GM21447 (cell line): ENCODE measurements at regions not wholly inside any gene's neighbourhood (a gene's known extent, or its start where the extent isn't known, plus 50 kb on each side); places are given as distances from the start of the nearest gene placed in this dataset.

Experiments used
- ATAC-seq: cut with Tn5 transposase; IDR thresholded peaks from one replicate; pipeline ENCODE4 v1.9.1; 2021; ENCODE audit not compliant: unreplicated experiment

DNA sequence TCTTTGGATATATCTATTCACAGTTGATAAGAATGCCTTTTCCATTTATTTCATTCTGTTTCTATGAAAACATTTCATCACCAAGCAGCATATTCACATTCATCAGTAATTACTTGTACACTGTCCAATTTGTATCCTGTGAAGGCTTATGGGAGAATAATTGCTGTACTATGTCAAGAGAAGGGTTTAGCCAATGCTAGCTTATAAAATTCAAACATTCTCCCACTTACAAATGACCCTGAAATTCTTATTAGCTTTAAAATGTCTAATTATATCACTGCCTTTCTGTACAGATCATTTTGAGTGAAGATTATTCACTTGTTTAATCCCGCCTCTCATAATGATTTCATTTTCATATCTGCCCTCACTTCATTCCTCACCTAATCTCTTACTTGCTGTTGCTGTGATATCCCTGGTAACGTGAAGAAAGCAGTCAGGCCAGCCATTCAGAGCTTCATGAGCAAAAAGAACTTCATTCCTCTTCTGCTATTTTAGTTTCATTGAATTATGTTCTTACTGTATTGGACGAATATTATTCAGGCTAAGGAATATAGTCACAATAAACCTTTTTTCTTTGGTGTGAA lies 778.7 kb downstream of the OLFM4 start:
- ATAC-seq, result no peak

DNA sequence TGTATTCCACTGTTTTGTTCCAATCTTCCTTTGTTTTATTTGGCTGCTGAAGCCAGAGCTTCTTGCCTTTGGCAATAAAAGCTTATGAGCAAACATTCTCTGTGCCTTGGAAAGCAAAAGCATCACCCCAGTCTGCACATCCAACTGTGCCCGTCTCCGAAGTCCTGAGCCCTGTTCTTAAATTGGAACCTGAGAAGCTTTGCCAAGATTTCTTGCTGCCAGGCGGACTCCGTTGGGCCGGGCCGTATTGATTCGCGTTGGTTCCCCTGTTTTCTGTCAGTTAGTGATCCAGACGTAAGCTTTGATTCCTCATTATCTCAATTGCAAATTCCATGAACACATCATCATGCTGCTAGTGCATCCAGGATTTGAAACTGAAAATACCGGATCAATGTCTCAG lies 793.0 kb downstream of the OLFM4 start:
- no peak for ATAC-seq

DNA sequence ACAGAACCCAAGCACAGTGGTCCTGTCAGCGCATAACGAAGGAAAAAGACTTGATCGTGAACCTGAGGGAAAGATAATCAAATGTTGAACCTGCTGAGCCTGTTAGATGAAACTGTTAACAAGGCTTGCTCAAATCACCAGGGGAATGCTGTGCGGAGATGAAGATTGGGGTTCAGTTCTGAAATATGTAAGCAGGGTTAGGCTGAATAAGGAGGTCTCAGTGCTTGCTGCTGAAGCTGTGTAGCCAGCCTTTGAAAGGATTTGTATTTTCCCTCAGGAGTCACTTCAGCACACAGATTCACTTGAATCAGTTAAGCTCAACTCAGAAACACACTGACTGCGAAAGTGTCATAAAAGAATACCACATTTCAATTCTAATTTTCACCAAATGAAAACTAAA lies 793.5 kb downstream of the OLFM4 start:
- no peak for ATAC-seq

GRCh38 chr13:53839461-53839860 lies 810.8 kb downstream of the OLFM4 start:
- ATAC-seq, result no peak

DNA sequence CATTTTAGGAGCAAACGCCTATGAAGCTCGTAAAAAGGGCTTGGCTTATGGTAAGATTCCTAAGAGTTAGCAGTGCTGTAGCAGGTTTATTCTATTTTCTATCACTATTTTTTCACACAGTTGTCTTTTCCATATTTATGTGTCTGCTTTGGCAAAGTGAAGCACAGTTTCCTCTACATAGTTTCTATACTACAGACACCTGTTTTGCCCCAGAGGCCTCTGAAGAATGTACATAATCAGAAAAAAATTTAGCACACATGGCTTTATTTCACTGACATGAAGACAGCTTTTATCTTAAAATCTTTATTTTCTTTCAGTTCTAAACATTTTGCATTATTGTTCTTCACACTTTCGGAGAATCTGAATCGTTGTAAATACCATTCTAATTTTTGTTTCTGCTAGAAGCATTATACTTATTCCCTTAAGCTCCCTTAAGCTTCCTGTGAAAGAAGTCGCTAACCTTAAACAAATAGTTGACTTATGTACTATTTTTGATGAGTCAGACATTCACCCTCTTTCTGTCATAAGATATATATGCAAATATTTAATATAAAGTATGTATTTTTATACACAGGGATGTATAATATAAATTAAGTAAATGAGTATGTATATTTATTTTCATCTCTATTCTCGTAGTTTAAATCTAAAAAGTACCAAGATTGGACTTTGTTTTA lies 816.0 kb downstream of the OLFM4 start:
- ATAC-seq, result no peak

DNA sequence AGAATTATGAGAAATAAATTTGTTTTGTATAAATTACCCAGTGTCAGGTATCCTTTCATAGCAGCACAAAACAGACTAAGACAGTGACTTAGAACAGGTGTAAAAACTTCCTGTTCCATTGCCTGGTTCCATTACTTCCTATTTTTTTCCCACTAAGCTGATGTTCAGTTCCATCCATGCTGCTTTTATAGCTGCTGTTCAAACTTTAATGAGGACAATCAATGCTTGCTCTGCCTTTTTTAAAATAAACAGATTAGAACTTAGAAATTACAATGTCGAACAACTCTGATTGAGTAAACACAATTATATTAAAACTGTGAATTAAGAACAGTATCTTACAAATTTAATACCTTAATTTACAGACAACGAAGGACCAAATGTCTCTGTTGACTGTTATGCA lies 818.9 kb downstream of the OLFM4 start:
- ATAC-seq, result no peak

DNA sequence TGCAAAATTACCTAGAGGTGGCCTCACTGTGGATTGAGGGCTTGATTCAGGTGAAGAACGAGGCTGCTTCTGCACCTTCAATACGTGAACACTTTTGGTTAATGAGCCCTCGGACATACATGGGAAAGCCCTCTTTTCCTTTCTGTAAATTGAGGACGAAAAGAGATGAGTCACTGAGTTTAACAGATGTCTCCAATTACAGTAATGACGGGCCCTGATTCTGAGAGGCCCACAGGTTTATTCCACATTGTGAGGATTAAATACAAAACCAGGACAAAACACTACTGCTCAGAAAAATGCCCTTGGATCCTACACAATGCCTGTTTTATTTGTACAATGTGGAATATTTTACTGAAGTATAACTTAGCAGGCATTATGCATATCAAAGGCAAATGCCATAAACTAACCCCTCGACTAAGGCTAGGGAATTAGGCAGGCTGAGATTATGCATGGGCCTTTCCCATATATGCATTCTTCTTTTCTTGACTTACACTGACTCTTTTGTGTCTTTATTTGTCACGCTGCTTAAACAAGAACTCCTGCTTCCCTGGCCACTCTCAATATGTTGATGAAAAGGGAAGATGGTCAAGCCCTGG lies 819.9 kb downstream of the OLFM4 start:
- no peak for ATAC-seq

DNA sequence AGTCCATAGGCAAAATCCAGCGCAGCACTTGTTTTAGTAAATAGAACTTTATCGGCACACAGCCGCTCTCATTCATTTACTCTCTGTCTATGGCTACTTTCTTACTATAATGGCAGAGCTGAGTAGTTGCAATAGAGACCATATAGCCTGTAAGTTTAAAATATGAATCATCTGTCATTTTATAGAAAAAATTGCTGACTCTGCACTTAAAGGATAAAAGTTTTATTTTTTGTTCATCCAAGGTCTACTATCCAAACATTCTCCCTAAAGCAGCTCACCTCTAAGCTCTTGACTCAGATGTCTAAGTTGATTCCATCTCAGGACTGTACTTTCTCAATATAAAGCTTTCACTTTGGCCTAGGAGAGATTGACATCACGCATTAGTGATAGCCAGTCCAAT lies 825.7 kb downstream of the OLFM4 start:
- no peak for ATAC-seq

DNA sequence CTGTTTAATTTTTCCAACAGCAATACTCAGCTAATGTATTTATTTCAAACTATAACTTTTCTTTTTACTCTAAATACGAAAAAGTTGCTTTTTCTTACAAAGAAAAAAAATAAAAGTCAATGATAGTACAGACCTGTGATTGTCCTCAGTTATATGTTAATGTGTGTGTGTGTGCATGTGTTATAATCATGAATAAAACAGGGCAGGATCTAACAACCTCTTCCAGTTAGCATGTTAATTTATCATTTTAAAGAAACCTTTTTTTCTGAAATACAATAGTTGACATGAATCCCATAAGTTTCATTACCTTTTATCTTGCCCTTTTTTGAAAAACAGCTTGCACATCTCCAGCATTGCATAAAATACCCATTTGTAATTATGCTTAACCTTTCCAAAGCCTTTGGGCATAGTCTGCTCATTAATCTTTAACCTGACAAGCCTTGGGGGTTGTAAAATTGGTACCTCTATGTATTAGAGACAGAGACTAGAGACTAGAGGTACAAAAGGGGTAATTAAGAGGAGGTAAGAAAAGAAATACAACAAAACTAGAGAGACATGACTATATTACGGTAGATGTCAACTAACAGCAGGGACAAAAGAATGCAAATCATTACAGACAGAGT lies 828.1 kb downstream of the OLFM4 start:
- no peak for ATAC-seq

GRCh38 chr13:53863520-53863919 lies 834.9 kb downstream of the OLFM4 start:
- no peak for ATAC-seq

- no peak for ATAC-seq
Observed at GRCh38 chr13:53873558-53873957, 844.9 kb downstream of the OLFM4 start.

DNA sequence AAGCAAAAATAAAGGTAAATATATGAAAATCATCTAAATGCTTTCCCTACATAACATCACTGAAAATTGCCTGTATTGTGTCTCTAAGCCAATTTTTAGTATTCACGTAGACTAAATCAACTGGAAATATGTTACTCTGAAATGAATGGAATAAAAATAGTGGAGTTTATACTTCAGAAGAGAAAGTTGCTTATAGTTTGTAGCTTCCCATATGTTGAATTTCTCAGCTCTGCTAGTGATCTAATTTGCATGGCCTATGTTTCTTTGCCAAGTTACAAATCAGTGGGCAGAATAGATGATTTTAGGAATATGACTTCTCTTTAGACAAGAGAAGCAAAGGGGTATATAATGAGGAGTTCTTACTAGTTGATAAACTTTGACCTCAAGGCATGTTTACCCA lies 850.2 kb downstream of the OLFM4 start:
- no peak for ATAC-seq

DNA sequence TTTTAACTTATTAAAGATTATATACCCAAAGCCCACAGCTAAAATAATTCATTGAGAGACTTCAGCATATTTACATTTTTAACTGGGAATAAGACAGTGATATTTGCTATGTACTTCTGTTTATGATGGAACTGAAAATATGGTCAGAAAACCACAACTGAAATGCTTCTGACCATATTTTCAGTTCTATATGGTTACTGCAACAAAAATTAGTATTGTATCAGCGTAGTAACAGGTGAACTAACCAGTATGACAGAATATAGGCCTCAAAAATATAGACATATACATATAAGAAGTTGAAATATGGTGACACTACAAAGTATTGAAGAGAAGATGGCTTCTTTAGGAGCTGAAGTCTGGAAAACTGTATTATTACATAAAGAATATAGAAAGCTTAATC lies 857.4 kb downstream of the OLFM4 start:
- no peak for ATAC-seq

DNA sequence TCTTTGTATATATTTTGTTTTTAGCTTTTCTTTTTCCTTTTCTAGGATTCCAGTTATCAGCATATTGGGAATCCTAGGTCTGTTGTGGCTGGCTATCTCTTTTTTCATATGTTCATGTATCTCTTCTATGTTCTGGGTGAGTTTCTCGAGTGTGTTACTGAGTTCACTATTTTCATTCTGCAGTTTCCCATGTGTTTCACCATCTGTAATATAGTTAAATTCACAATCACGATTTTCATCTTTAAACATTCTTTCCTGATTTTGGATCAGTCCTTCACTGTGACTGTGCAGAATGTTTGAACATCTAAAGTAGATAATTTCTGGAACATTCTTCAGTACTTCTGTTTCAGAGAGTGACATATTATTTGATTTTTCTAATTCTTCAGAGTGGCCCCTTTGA lies 862.1 kb downstream of the OLFM4 start:
- ATAC-seq, result no peak

DNA sequence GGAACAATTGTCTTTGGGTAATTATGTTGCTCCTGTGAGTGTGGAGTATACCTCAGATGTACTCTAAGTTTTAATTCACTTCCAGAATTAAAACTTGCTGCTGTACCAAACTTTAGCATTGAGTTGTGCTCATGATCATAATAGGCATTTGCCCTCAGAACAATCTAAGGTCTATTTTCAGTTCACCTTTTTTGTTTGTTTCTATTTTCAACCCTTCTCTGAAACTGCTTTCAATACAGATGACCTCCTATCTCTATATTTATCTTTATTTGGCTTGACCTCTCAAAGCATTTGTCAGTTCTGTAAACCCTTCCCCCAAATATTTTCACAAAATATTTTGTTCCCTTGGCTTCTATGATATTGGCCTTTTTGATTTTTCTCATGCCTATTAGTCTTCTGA lies 873.0 kb downstream of the OLFM4 start:
- ATAC-seq, result no peak

DNA sequence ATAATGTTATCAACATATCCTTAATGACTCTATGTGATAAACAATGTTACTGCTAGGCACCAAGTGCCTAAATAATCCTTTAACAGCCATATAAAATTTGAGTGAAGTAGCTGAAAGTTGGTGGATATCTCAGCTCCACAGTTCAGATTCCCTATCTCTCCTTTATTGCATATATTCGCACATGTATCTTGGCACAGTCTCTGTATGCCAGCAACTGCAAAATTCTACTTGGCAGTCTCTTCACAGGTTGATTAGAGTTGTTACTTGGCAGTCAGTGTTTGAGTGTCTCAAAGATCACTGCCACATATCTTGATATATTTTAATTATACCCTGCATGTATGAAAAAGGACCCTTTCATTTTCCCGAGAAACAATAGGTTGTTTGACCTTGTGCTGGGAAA lies 879.3 kb downstream of the OLFM4 start:
- ATAC-seq, result no peak

DNA sequence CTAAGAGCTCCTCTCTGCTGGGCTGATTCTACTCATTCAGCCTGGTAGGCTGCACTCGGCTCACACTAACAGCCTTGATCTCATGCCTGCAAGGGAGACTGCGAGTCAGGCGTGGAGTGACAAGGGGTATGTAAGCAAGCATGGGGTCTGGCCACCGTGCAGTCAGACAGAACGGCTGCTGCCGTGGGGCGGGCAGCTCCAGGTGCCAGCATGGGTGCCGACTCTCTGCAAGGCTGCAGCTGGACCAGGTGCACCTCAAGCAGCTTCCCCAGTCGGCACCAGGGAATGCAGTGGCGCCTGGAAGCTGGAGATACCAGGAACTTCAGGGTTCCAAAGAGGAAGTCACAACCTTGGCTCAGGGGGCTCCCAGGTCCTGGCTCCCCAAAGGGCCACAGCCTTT lies 892.3 kb downstream of the OLFM4 start:
- ATAC-seq, result no peak

- ATAC-seq, result no peak
Observed at GRCh38 chr13:53921473-53921872, 892.9 kb downstream of the OLFM4 start.

DNA sequence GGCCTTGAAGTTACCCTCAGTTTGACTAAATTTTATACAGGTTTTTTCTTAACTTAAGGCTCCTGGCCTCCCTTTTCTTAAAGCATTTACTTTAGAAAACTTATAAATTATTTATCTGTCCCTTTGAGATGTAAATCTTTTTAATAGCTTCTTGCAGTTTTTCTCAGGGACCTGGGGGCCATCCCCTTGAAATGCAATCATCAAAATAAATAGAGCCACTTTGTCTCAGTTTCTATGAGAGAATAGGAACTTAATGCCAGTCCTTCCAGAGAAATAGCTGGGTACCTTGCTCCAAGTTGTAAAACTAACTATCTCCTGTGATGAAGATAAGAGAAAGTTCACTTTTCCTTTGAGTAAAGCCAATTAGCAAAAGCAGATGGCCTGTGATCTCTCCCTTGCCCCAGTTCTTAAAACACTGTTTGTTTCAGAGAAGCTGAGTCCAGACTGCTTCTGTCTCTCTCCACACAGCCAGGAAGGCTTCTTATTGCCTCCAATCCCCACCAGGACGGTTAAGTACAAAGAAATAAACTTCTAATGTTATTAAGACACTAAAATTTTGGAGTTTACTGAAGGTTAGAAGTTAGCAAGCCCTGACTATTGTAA lies 913.1 kb downstream of the OLFM4 start:
- no peak for ATAC-seq

GRCh38 chr13:53946500-53946899 lies 917.9 kb downstream of the OLFM4 start:
- no peak for ATAC-seq

DNA sequence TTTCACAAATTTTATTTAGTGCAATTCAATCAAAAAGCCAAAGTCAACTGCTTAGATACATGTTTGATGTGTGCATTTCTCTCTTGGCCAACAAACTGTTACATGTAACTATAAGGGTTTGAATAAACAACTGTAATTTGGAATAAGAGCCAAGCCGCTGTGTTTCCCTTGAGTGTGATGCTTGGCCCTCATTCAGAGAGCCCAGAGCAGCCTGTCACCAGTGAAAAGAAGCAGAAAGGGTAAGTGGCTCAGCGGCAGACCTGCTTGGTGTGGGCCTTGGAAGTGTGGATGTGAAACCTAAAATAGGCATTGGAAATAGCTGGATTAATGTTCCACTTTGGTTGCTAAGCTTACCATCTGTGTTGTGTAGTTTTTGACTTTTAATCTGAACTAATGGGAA lies 924.6 kb downstream of the OLFM4 start:
- ATAC-seq, result no peak
